ENCODE measurements at regions not wholly inside any gene's neighbourhood (a gene's known extent, or its start where the extent isn't known, plus 50 kb on each side); places are given as distances from the start of the nearest gene placed in this dataset.

DNA sequence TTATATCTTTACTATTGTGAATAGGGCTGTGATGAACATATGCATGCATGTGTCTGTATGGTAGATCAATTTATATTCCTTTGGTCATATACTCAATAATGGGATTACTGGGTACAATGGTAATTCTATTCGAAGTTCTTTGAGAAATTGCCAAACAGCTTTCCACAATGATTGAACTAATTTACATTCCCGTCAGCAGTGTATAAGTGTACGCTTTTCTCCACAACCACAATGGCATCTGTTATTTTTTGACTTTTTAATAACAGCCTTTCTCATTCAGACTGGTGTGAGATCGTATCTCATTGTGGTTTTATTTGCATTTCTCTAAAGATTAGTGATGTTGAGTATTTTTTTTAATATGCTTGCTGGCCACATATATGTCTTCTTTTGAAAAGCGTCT, 439.4 kb upstream of the KLHL4 start:
- TF ChIP-seq, protein P1, sequence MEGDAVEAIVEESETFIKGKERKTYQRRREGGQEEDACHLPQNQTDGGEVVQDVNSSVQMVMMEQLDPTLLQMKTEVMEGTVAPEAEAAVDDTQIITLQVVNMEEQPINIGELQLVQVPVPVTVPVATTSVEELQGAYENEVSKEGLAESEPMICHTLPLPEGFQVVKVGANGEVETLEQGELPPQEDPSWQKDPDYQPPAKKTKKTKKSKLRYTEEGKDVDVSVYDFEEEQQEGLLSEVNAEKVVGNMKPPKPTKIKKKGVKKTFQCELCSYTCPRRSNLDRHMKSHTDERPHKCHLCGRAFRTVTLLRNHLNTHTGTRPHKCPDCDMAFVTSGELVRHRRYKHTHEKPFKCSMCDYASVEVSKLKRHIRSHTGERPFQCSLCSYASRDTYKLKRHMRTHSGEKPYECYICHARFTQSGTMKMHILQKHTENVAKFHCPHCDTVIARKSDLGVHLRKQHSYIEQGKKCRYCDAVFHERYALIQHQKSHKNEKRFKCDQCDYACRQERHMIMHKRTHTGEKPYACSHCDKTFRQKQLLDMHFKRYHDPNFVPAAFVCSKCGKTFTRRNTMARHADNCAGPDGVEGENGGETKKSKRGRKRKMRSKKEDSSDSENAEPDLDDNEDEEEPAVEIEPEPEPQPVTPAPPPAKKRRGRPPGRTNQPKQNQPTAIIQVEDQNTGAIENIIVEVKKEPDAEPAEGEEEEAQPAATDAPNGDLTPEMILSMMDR (IDR thresholded peaks at IDR 0.05; ENCODE audit: low read depth, low read length), result no peak
- TF ChIP-seq, protein P2, sequence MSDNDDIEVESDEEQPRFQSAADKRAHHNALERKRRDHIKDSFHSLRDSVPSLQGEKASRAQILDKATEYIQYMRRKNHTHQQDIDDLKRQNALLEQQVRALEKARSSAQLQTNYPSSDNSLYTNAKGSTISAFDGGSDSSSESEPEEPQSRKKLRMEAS (IDR thresholded peaks at IDR 0.05; ENCODE audit: low read depth, low read length), result no peak
- no peak for TF ChIP-seq POLR2A (IDR thresholded peaks at IDR 0.05; ENCODE audit: extremely low read depth, insufficient read length)

Measured in NB4 (cell line).